ENCODE measurements at regions not wholly inside any gene's neighbourhood (a gene's known extent, or its start where the extent isn't known, plus 50 kb on each side); places are given as distances from the start of the nearest gene placed in this dataset.

- H3K36me3 Mint-ChIP-seq: no peaks in the 10 kb centered on the region
- Histone ChIP-seq H3K36me3 (no peaks in the 10 kb centered on the region), H3K4me1 (no peaks in the 10 kb centered on the region), H4K20me1 (ENCODE audit: low read depth) (no peaks in the 10 kb centered on the region), H2AFZ (replicated peaks) (no peak overlapping the region), H3K27me3 (no peaks in the 10 kb centered on the region), H3F3A (ENCODE audit: low read depth) (no peaks in the 10 kb centered on the region), H3K27ac (no peak overlapping the region), H3K9me3 (ENCODE audit: low read depth) (no peaks in the 10 kb centered on the region), H3K79me2 (ENCODE audit: low read depth) (no peaks in the 10 kb centered on the region), H3K9ac (no peak overlapping the region), H3K4me2 (no peak overlapping the region), H3K4me3 (no peak overlapping the region)
- DNase-seq (ENCODE audit: low spot score): no peak
- TF ChIP-seq EZH2phosphoT487 (IDR thresholded peaks at IDR 0.05) (no peak), EZH2 (IDR thresholded peaks at IDR 0.05) (no peak), CTCF (IDR thresholded peaks at IDR 0.05) (no peak)
- no peak overlapping the region for H3K27ac Mint-ChIP-seq
- H3K4me3 Mint-ChIP-seq: no peak overlapping the region
- peaks cover 3% of the 10 kb centered on the region for H3K27me3 Mint-ChIP-seq (ENCODE audit: insufficient read depth, low read depth)
- H3K4me1 Mint-ChIP-seq: no peaks in the 10 kb centered on the region
- H3K9me3 Mint-ChIP-seq: peaks cover 16% of the 10 kb centered on the region
Observed at GRCh38 chr9:135326633-135327152, 152.9 kb upstream of the PPP1R26 start.

- no peak overlapping the region for H3K27ac ChIP-seq
- no peaks in the 10 kb centered on the region for H4K20me1 ChIP-seq (ENCODE audit: low read depth)
- no peak overlapping the region for H3K4me2 ChIP-seq
- H3K9ac ChIP-seq: no peak overlapping the region
- H3K4me3 ChIP-seq: no peak overlapping the region
- Mint-ChIP-seq H3K27ac (no peak overlapping the region), H3K4me3 (no peak overlapping the region), H3K4me1 (no peaks in the 10 kb centered on the region), H3K27me3 (ENCODE audit: insufficient read depth, low read depth) (peaks cover 3% of the 10 kb centered on the region), H3K9me3 (peaks cover 11% of the 10 kb centered on the region), H3K36me3 (no peaks in the 10 kb centered on the region)
- H3K79me2 ChIP-seq (ENCODE audit: low read depth): no peaks in the 10 kb centered on the region
- H2AFZ ChIP-seq (replicated peaks): no peak overlapping the region
- DNase-seq (ENCODE audit: low spot score): no peak
- no peaks in the 10 kb centered on the region for H3K4me1 ChIP-seq
- TF ChIP-seq CTCF (IDR thresholded peaks at IDR 0.05) (no peak), EZH2 (IDR thresholded peaks at IDR 0.05) (no peak), EZH2phosphoT487 (IDR thresholded peaks at IDR 0.05) (no peak)
- no peaks in the 10 kb centered on the region for H3K27me3 ChIP-seq
- H3F3A ChIP-seq (ENCODE audit: low read depth): no peaks in the 10 kb centered on the region
- no peaks in the 10 kb centered on the region for H3K36me3 ChIP-seq
- H3K9me3 ChIP-seq (ENCODE audit: low read depth): no peaks in the 10 kb centered on the region
Observed at GRCh38 chr9:135328485-135329417, 150.8 kb upstream of the PPP1R26 start.

- Histone ChIP-seq H3K36me3 (no peaks in the 10 kb centered on the region), H3K4me3 (no peak overlapping the region), H3K4me2 (no peak overlapping the region), H3K27ac (no peak overlapping the region), H3K4me1 (no peaks in the 10 kb centered on the region), H3K9me3 (ENCODE audit: low read depth) (no peaks in the 10 kb centered on the region), H2AFZ (replicated peaks) (no peak overlapping the region), H3K27me3 (no peaks in the 10 kb centered on the region), H4K20me1 (ENCODE audit: low read depth) (no peaks in the 10 kb centered on the region), H3K9ac (no peak overlapping the region), H3F3A (ENCODE audit: low read depth) (no peaks in the 10 kb centered on the region), H3K79me2 (ENCODE audit: low read depth) (no peaks in the 10 kb centered on the region)
- Mint-ChIP-seq H3K27ac (no peak overlapping the region), H3K9me3 (peaks cover 9% of the 10 kb centered on the region), H3K36me3 (no peaks in the 10 kb centered on the region), H3K4me3 (no peak overlapping the region), H3K4me1 (no peaks in the 10 kb centered on the region), H3K27me3 (ENCODE audit: insufficient read depth, low read depth) (peaks cover 3% of the 10 kb centered on the region)
- DNase-seq (ENCODE audit: low spot score): peak; percentile 67
- TF ChIP-seq EZH2phosphoT487 (IDR thresholded peaks at IDR 0.05): no peak
- TF ChIP-seq EZH2 (IDR thresholded peaks at IDR 0.05): no peak
- TF ChIP-seq CTCF (IDR thresholded peaks at IDR 0.05): no peak
Observed at GRCh38 chr9:135329571-135330306, 149.8 kb upstream of the PPP1R26 start.
